Adrenal gland (tissue), 9 donors: ENCODE measurements at regions not wholly inside any gene's neighbourhood (a gene's known extent, or its start where the extent isn't known, plus 50 kb on each side); places are given as distances from the start of the nearest gene placed in this dataset.

Source experiments
- DNase-seq, 7 donors: peaks; one replicate each; pipeline ENCODE4 v3.0.0-alpha.2; 2019 to 2020
- H3K27ac ChIP-seq, 5 donors: fragments of 200-600 bp; sonication (generic) in 4 of 5; 1 replicate in 3 of 5; 2 replicates in 2 of 5; pipeline versions ENCODE4 v1.5.1 to v1.8.0; 2016 to 2020; ENCODE audit warnings: mild to moderate bottlenecking in 1 of 5
- H3K27me3 ChIP-seq: fragments of 200-600 bp; 2 replicates; pipeline ENCODE4 v1.8.0; 2021
- H3K36me3 ChIP-seq, 2 donors: fragments of 200-600 bp; replicated peaks in 1 of 2; 1 replicate in 1 of 2; 2 replicates in 1 of 2; pipeline versions ENCODE4 v1.5.1 to v1.8.0; 2018 to 2022
- H3K4me1 ChIP-seq, 2 donors: fragments of 200-600 bp; replicated peaks in 1 of 2; 1 replicate in 1 of 2; 2 replicates in 1 of 2; pipeline versions ENCODE4 v1.5.1 to v1.8.0; 2018 to 2021
- H3K4me3 ChIP-seq, 4 donors: fragments of 200-600 bp; sonication (generic) in 3 of 4; one replicate each; pipeline ENCODE4 v1.5.1; 2016 to 2018
- H3K9me3 ChIP-seq, 3 donors: fragments of 200-600 bp; sonication (generic) in 1 of 3; replicated peaks in 1 of 3; 1 replicate in 2 of 3; 2 replicates in 1 of 3; pipeline versions ENCODE4 v1.5.1 to v1.8.0; 2016 to 2021
- CTCF ChIP-seq, 6 experiments: fragments of 450-650 bp in 4 of 6; fragments of 200-600 bp in 2 of 6; sonication (generic) in 1 of 6; IDR thresholded peaks; 1 replicate in 5 of 6; 2 replicates in 1 of 6; pipeline versions ENCODE4 v1.5.1 to v1.8.0; 2016 to 2021; ENCODE audit warnings: antibody characterized with exemption in 6 of 6, mild to moderate bottlenecking in 2 of 6, moderate library complexity in 1 of 6
- POLR2A ChIP-seq, 2 donors: fragments of 450-650 bp; IDR thresholded peaks; one replicate each; pipeline ENCODE4 v1.6.1; 2017; ENCODE audit warnings: antibody characterized with exemption in 2 of 2, mild to moderate bottlenecking in 2 of 2, moderate library complexity in 1 of 2
- whole genome bisulfite sequencing, 4 donors: extraction: QIAGEN DNeasy Blood & Tissue Kit in 2 of 4; methylation state at CpG; one replicate each; pipeline versions ENCODE4 v1.1.5 to v1.1.7; 2013 to 2017; 5-methylcytosine and 5-hydroxymethylcytosine counted together
- intact Hi-C, 2 donors: fragments of 100-400 bp; cut with DNase I; formaldehyde crosslinking; loops; one replicate each; pipeline versions ENCODE4 v1.14.1 to v1.15.0; 2022 to 2023
- donor health status: healthy with polysubstance abuse.
- donor health status: Bipolar disorder and iron deficiency.
- donor health status: DM: yes; HTN: yes; CAD: no.
- donor health status: DM: no; HTN: no; CAD: no.
- donor health status: DM: no; HTN: no; CAD: no.

GRCh38 chr2:192283450-192283849 lies 88.7 kb upstream of the TMEFF2 start:
- Histone ChIP-seq H3K27me3 (no peaks in the 10 kb centered on the region), H3K9me3 (no peaks in the 10 kb centered on the region), H3K4me1 (no peaks in the 10 kb centered on the region), H3K27ac (no peak overlapping the region), H3K4me3 (no peak overlapping the region), H3K36me3 (no peaks in the 10 kb centered on the region)
- intact Hi-C loops = no loop called here
- 81 to 100% (median 83%) methylated on average over 1 of the region's 1 CpG for WGBS, 4 donors
- DNase-seq = no peak
- TF ChIP-seq CTCF (IDR thresholded peaks at IDR 0.05) (no peak), POLR2A (IDR thresholded peaks at IDR 0.05) (no peak)

- H3K27ac ChIP-seq = no peak overlapping the region
- no peaks in the 10 kb centered on the region for H3K4me1 ChIP-seq
- intact Hi-C loops = no loop called here
- H3K4me3 ChIP-seq = no peak overlapping the region
- H3K27me3 ChIP-seq = no peaks in the 10 kb centered on the region
- DNase-seq = no peak
- no peaks in the 10 kb centered on the region for H3K9me3 ChIP-seq
- H3K36me3 ChIP-seq = no peaks in the 10 kb centered on the region
- TF ChIP-seq POLR2A (IDR thresholded peaks at IDR 0.05) (no peak), CTCF (IDR thresholded peaks at IDR 0.05) (no peak)
These were observed 84.0 kb upstream of the TMEFF2 start for GRCh38 chr2:192278701-192279100.

- intact Hi-C loops = no loop called here
- H3K9me3 ChIP-seq = no peaks in the 10 kb centered on the region
- WGBS, 4 donors = 83 to 97% (median 86%) methylated on average over 3 of the region's 3 CpGs
- no peaks in the 10 kb centered on the region for H3K36me3 ChIP-seq
- no peak for DNase-seq
- no peaks in the 10 kb centered on the region for H3K27me3 ChIP-seq
- H3K4me1 ChIP-seq = no peaks in the 10 kb centered on the region
- H3K4me3 ChIP-seq = no peak overlapping the region
- no peak overlapping the region for H3K27ac ChIP-seq
- TF ChIP-seq CTCF (IDR thresholded peaks at IDR 0.05) (no peak), POLR2A (IDR thresholded peaks at IDR 0.05) (no peak)
These were observed 82.9 kb upstream of the TMEFF2 start for GRCh38 chr2:192277494-192278109.

- no peak for DNase-seq
- intact Hi-C loops = no loop called here
- Histone ChIP-seq H3K4me1 (no peaks in the 10 kb centered on the region), H3K9me3 (no peaks in the 10 kb centered on the region), H3K27ac (no peak overlapping the region), H3K27me3 (no peaks in the 10 kb centered on the region), H3K4me3 (no peak overlapping the region), H3K36me3 (no peaks in the 10 kb centered on the region)
- WGBS, 4 donors = 63 to 85% (median 74%) methylated on average over 3 of the region's 3 CpGs
- TF ChIP-seq CTCF (IDR thresholded peaks at IDR 0.05) (no peak), POLR2A (IDR thresholded peaks at IDR 0.05) (no peak)
These were observed 80.9 kb upstream of the TMEFF2 start for GRCh38 chr2:192275632-192276031.
